Esophagus squamous epithelium (tissue), 5 donors: ENCODE measurements at regions not wholly inside any gene's neighbourhood (a gene's known extent, or its start where the extent isn't known, plus 50 kb on each side); places are given as distances from the start of the nearest gene placed in this dataset.

Source experiments
- DNase-seq: peaks from one replicate; lab custom pipeline; 2025; lab: John Stamatoyannopoulos, UW
- H3K27ac ChIP-seq, 4 donors: fragments of 200-600 bp; sonication (generic); one replicate each; pipeline ENCODE4 v1.5.1; 2016 to 2019; ENCODE audit warnings: mild to moderate bottlenecking in 1 of 4
- H3K27me3 ChIP-seq, 4 donors: fragments of 200-600 bp; sonication (generic); 1 replicate in 3 of 4; 2 replicates in 1 of 4; pipeline versions ENCODE4 v1.5.1 to v1.6.0; 2017 to 2021; ENCODE audit warnings: antibody characterized with exemption in 1 of 4
- H3K36me3 ChIP-seq, 3 donors: fragments of 200-600 bp; sonication (generic); one replicate each; pipeline ENCODE4 v1.5.1; 2016 to 2019
- H3K4me1 ChIP-seq, 3 donors: fragments of 200-600 bp; sonication (generic); one replicate each; pipeline ENCODE4 v1.5.1; 2017 to 2019
- H3K4me3 ChIP-seq, 4 donors: fragments of 200-600 bp; sonication (generic); 1 replicate in 3 of 4; 2 replicates in 1 of 4; pipeline ENCODE4 v1.5.1; 2016 to 2019; ENCODE audit warnings: mild to moderate bottlenecking in 2 of 4, moderate library complexity in 1 of 4
- H3K9me3 ChIP-seq, 3 donors: fragments of 200-600 bp; sonication (generic); one replicate each; pipeline ENCODE4 v1.5.1; 2016 to 2019
- CTCF ChIP-seq, 6 experiments: fragments of 450-650 bp in 4 of 6; fragments of 200-600 bp in 2 of 6; sonication (generic) in 2 of 6; IDR thresholded peaks; one replicate each; pipeline ENCODE4 v1.5.1; 2016 to 2019; ENCODE audit warnings: antibody characterized with exemption in 6 of 6, mild to moderate bottlenecking in 4 of 6, moderate library complexity in 4 of 6
- POLR2A ChIP-seq, 4 donors: fragments of 450-650 bp; IDR thresholded peaks; one replicate each; pipeline ENCODE4 v1.6.1; 2017; ENCODE audit warnings: antibody characterized with exemption in 4 of 4, mild to moderate bottlenecking in 4 of 4, moderate library complexity in 3 of 4
- WGBS, 2 donors: methylation state at CpG; one replicate each; pipeline ENCODE4 v1.1.5; 2018; 5-methylcytosine and 5-hydroxymethylcytosine counted together
- intact Hi-C: fragments of 100-400 bp; cut with DNase I; formaldehyde crosslinking; loops from one replicate; pipeline ENCODE4 v1.15.0; 2022
- donor health status: DM: yes; HTN: yes; CAD: no.

GRCh38 chr13:78383071-78383484, 220.3 kb downstream of the POU4F1 start:
- WGBS, 2 donors: 50 to 71% methylated on average over 6 to 7 of the region's 7 CpGs
- Histone ChIP-seq H3K27ac (no peak overlapping the region), H3K4me1 (no peaks in the 10 kb centered on the region), H3K36me3 (no peaks in the 10 kb centered on the region), H3K27me3 (no peaks in the 10 kb centered on the region), H3K9me3 (no peaks in the 10 kb centered on the region), H3K4me3 (no peak overlapping the region)
- intact Hi-C loops: no loop called here
- TF ChIP-seq POLR2A (IDR thresholded peaks at IDR 0.05) (no peak), CTCF (IDR thresholded peaks at IDR 0.05) (no peak)
- DNase-seq: no peak

GRCh38 chr13:78382491-78382890, 220.9 kb downstream of the POU4F1 start:
- H3K27me3 ChIP-seq: no peaks in the 10 kb centered on the region
- DNase-seq: no peak
- H3K27ac ChIP-seq: no peak overlapping the region
- 61% methylated on average over 4 of the region's 4 CpGs for WGBS, 2 donors
- no peak overlapping the region for H3K4me3 ChIP-seq
- intact Hi-C loops: no loop called here
- no peaks in the 10 kb centered on the region for H3K9me3 ChIP-seq
- no peaks in the 10 kb centered on the region for H3K4me1 ChIP-seq
- no peaks in the 10 kb centered on the region for H3K36me3 ChIP-seq
- TF ChIP-seq CTCF (IDR thresholded peaks at IDR 0.05) (no peak), POLR2A (IDR thresholded peaks at IDR 0.05) (no peak)

- no peaks in the 10 kb centered on the region for H3K36me3 ChIP-seq
- no peak for DNase-seq
- WGBS, 2 donors: 51 to 59% methylated on average over 4 of the region's 4 CpGs
- no peak overlapping the region for H3K4me3 ChIP-seq
- no peaks in the 10 kb centered on the region for H3K27me3 ChIP-seq
- intact Hi-C loops: no loop called here
- no peak overlapping the region for H3K27ac ChIP-seq
- H3K4me1 ChIP-seq: no peaks in the 10 kb centered on the region
- no peak for TF ChIP-seq CTCF (IDR thresholded peaks at IDR 0.05)
- TF ChIP-seq POLR2A (IDR thresholded peaks at IDR 0.05): no peak
- no peaks in the 10 kb centered on the region for H3K9me3 ChIP-seq
Observed at GRCh38 chr13:78376822-78377221, 226.5 kb downstream of the POU4F1 start.

DNA sequence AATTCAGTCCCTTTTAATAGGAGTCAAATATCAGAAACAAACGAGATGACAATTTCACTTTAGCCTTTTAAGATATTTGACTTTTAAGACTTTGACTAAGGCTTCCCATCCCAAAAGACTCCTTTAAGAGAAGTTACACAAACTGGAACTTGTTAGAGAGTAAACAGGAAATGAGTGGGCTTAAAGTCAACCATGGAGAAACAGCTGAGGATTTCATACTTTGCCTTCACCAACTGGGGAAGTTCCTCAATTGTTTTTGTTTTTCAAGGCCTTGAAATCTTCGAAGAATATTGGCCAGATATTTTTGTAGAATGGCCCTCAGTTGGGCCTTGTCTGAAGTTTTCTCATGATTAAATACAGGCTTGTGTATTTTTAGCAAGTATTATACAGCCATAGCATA, 227.3 kb downstream of the POU4F1 start:
- DNase-seq: no peak
- Histone ChIP-seq H3K4me3 (no peak overlapping the region), H3K4me1 (no peaks in the 10 kb centered on the region), H3K27me3 (no peaks in the 10 kb centered on the region), H3K36me3 (no peaks in the 10 kb centered on the region), H3K27ac (no peak overlapping the region), H3K9me3 (no peaks in the 10 kb centered on the region)
- no peak for TF ChIP-seq POLR2A (IDR thresholded peaks at IDR 0.05)
- TF ChIP-seq CTCF (IDR thresholded peaks at IDR 0.05): no peak
- intact Hi-C loops: no loop called here
- 40 to 46% methylated on average over 2 of the region's 2 CpGs for WGBS, 2 donors

GRCh38 chr13:78372581-78372980, 230.8 kb downstream of the POU4F1 start:
- 62 to 68% methylated on average over 3 of the region's 3 CpGs for WGBS, 2 donors
- DNase-seq: no peak

More at GRCh38 chr13:78372581-78372980, 230.8 kb downstream of the POU4F1 start:
- Histone ChIP-seq H3K4me3 (no peak overlapping the region), H3K4me1 (no peaks in the 10 kb centered on the region), H3K27me3 (no peaks in the 10 kb centered on the region), H3K36me3 (no peaks in the 10 kb centered on the region), H3K27ac (no peak overlapping the region), H3K9me3 (no peaks in the 10 kb centered on the region)
- TF ChIP-seq CTCF (IDR thresholded peaks at IDR 0.05): no peak
- TF ChIP-seq POLR2A (IDR thresholded peaks at IDR 0.05): no peak
- intact Hi-C loops: no loop called here
